Lung microvascular endothelial cell (primary cell): ENCODE measurements at regions not wholly inside any gene's neighbourhood (a gene's known extent, or its start where the extent isn't known, plus 50 kb on each side); places are given as distances from the start of the nearest gene placed in this dataset.

Experiments
- DNase-seq, 2 donors: peaks; one replicate each; pipeline versions ENCODE4 v3.0.0 to v3.0.0-alpha.2; 2010; ENCODE audit warnings: low read depth in 2 of 2

DNA sequence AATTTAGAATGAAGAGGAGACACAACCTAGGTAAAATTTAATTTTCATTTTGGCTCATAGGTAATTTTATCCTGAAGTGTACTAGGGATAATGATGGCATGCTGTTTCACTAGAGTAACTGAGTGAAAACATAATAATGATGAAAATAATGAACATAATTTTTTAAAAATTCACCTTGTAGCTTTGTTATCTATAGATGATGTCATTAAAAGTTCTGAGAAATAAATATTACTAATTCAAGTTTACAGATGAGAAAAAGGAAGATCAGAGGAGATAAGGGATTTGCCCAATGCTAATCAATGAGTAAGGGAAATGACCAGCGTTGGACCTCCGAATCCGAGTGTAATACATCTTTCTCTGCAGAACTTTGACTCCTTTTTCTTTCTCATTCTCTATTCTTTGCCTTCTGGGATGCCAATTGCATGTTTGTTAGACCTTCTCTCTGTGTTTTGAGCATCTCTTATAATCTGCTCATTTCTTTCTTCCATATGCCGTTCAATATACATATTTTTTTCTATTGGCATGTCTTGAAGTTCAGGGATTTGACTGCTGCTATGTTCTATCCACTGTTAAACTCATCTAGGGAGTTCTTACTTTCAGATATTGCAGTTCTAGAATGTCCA is 186.5 kb downstream of the SNX19 start:
- DNase-seq: peak in 1 of 2 donors; percentile 9

GRCh38 chr11:130731401-130731800 is 184.9 kb downstream of the SNX19 start:
- no peak for DNase-seq

- DNase-seq: no peak
These were observed 183.8 kb downstream of the SNX19 start for GRCh38 chr11:130732476-130732875.

GRCh38 chr11:130737041-130737830 is 179.0 kb downstream of the SNX19 start:
- no peak for DNase-seq

- DNase-seq: peak in 1 of 2 donors; percentile 54
These were observed 178.3 kb downstream of the SNX19 start for GRCh38 chr11:130737866-130738431.

GRCh38 chr11:130738611-130739010 is 177.7 kb downstream of the SNX19 start:
- DNase-seq: no peak

DNA sequence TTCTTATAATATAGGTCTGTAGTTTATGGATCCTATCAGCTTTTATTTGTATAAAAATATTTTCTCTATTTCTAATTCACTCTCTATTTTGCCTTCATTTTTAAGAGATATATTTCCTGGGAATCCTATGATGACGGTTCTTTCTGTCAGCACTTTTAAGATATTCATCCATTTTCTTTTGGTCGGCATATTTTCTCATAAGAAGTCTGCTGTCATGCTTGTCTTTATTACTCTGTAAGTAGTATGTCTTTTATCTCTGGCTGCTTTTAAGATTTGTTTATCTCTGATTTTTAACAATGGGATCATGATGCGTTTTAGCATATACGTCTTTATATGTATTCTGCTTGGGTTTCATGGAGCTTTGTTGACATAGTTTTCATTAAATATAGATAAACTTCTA is 175.5 kb downstream of the SNX19 start:
- DNase-seq: no peak

GRCh38 chr11:130744794-130745193 is 171.5 kb downstream of the SNX19 start:
- DNase-seq: no peak

- DNase-seq: no peak
These were observed 167.1 kb downstream of the SNX19 start for GRCh38 chr11:130749216-130749615.

DNA sequence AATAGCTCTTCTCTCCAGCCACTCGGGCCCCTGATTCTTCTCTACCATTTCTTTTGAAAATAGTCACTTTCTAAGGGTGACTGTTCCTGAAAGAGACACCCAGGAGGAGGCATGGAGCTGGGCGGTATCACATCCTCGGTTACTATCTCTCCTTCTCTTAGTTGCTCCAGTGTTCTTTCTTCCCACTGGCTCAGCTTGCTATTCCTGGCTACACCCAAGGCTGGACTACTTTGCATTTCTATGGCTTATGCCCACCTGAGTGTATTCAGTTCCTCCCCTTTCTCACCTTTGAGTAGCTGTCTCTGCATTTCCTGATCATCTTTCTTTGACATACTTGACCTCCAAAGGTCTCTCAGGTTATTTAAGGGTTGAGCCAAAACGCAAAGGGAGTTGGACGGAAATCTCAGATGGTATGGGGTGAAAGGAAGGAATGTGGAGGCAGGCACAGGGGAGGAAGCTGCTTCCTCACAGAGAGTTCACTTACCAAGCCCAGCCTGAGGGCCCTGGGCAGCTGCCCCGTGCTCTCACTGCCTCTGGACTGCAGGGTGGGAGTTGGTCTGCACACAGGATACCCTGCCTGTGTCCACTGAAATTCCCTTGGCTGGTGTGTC is 155.7 kb downstream of the SNX19 start:
- DNase-seq: no peak

DNA sequence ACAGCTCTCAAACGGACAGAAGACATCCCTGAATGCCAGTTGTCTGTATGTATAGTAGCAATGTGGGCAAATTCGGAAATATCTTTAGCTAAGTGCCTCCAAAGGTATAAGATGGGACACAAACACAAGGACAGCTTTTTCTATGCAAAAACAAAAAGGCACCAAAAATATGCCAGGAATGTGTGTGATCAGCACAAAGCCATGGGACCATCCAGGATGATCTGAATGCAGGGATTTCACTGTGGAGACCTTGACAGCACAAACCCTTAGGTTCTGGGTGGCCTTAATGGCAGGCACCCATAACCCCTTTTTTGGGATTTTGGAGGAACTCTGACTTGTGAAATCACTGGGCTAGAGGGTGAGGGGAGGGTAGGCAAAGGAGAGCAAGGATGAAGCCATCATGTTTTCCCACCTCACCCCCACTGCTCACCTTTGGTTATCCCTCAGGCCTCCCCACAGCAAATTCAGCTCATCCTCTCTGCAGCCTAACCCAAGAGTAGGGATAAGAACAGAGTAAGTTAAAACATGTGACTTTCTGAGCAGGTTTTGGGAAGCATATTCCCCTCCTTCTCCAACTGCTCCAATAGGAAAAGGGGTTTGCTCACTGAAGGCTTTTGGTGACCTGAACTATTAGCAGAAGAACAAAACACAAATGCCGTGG is 154.6 kb downstream of the SNX19 start:
- DNase-seq: no peak

- no peak for DNase-seq
These were observed 153.6 kb downstream of the SNX19 start for GRCh38 chr11:130762638-130763037.

DNA sequence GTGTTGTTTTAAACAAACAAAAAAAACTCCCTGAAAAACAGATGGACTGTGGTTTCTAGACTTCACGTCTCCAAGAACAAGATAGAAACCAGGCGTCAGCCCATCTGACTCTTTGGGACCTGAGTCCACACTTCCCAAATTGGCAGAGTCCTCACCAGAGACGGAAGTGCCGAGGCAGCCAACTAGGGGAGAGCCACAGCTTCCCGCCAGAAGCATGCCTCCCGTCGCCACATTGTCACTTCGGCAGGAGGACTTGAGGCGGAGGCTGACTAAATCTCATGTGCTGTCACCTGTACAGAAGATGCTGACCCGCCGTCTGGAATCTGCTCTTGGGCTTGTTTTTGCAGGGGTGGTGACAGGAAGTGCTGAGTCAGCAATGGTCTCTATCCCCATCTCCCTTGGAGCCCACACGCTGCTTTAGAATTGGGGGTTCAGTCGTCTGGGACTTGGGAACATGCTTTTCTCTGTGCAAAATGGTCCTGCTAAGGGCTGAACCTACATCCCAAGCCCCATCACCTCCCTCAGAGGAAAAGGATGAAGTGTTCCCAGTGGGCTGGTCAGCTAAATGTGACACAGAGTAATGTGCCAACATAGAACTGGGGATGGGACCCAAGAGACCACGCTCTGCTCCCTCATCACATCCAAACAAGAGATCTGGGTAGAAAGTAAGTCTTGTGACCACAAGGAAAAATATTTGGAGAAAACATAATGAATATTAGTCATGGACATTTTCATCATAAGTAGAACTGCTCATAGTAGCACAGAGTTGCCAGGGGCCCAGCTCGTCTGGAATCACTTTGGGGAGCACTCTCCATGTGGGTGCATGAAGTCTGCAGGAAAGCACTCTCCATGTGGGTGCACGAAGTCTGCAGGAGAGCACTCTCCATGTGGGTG is 152.9 kb downstream of the SNX19 start:
- DNase-seq: no peak

- DNase-seq: no peak
These were observed 150.9 kb downstream of the SNX19 start for GRCh38 chr11:130765406-130765805.

DNA sequence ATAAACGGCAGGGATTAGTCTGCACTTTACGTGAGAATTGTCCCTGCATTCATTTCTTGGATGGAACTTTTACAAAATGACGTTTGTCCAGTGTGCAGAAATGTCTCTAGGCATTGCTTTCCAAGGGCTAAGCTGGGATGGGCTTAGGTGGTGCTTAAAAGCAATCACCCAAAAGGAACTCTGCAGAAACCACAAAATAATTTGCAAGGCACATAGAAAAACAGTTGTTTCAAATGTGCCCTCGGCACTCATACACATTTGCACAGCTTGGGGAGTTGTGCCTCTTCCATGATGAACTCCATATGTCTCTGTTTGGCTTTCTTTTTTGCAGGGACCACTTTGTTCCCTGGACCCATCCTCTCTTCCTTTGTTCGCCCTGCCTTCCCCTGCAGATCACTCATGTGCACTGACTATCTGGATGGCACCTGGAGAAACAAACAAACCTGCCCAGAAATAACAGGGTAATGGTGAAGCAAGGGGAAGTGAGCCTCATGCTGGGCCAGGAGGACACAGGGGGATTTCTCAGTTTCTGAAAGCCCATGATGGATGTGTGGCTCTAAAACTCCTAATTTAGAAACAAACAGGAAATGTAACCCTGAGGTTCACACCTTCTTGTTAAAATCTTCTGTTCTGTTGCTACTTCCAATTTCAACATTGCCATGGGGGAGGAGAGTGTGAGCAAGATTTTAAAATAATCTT is 150.2 kb downstream of the SNX19 start:
- no peak for DNase-seq

DNA sequence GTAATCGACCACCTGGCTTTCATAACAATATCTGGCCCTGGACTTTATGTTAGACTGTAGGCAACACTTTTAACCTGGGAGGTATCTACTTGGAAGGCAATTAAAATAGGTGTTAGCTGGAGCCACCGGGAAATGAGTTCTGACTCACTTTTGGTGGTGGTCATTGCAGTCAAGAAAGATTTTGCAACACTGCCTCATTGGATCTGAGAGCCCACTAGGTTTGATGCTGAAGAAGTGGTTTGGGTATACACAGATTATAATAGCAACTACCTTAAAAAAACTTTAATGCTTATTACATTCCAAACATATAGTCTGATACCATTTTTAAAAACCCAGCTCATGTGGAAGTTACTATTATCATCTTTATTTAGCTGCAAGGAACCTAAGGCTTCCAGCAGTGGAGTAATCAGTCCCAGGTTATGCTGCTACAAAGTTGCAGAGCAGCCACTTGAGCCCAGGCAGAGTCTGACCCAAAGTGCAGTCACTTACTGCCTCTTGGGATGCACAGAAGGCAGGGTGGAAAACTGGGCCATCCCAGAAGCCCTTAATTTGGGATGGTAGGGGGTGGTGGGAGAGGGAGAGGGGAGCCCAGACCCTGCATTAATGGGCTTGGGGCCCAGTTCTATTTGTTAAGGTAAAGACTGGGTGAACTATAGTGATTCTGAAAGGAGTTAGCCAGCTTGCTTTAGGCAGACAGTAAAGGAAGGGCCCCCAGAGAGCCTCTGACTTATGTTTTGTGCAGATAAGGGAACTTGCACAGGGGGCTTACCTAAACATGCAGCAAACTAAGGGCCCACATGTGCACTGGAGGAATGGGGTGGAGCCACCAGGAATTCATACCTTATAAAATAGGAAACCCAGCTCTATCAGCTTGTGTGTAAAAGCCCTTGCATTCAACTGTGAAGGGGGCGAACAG is 149.4 kb downstream of the SNX19 start:
- no peak for DNase-seq

DNA sequence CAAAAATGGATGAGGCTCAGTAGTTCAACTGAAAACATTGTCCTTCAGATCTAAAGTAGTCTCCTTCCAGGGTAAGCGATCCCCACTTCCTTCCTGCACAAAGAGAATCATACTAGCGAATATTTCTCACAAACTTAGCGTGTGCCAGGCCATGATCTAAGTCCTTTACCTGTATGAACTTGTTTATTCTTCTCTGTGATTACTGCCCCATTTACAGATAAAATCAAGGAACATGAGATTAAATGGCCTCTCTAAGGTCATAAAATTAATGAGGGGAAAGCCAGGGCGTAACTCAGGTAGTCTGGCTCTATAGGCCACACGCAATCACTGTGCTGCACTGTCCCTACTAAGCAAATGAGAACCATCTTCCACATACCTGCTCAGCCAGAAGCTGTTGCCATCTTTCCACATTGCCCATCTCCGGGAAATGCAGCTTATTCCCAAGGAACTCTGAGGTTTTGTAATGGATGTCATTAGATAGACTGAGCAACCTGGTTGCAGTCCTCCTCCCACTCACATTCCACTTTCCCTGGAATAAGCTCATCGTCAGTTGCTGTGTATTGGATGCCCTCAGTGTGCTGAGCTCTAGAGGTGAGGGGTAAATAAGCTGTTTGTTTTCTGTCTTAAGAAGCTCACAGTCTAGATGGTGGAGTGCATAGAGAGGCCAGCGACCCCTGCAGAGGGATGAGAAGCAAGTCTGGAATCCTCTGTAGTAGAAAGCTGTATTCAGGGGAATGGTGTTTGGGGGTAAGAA is 146.3 kb downstream of the SNX19 start:
- DNase-seq: no peak

DNA sequence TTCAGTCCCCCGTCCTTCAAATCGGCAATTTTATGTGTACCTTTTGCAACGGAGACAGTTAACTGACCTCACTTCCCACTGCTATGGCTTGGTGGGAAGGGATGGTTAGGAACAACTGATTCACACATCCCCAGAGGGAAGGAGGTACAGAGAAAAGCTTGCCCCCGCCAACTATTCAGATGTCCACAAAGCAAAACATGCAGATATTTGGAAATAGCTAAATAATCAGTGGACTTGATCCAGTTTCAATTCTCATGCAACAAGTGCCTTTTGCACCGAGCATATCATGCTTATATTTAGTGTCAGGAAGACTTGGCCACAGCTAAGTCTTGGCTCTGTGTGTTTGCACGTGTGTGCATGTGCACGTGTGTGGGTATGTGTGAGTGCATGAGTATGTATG is 144.6 kb downstream of the SNX19 start:
- peak in 1 of 2 donors; percentile 18 for DNase-seq
